Pulmonary artery endothelial cell (primary cell): ENCODE measurements at regions not wholly inside any gene's neighbourhood (a gene's known extent, or its start where the extent isn't known, plus 50 kb on each side); places are given as distances from the start of the nearest gene placed in this dataset.
"Not testable (repeated sequence)": the region's sequence is repeated elsewhere in the genome, so short reads cannot be mapped to it uniquely, and the experiment has no call there.

ENCODE experiments used
- DNase-seq: peaks from one replicate; pipeline ENCODE4 v3.0.0-alpha.2; 2011; ENCODE audit warnings: low read depth, low spot score

GRCh38 chr5:106258591-106259125, 1412.1 kb downstream of the EFNA5 start:
- no peak for DNase-seq

DNA sequence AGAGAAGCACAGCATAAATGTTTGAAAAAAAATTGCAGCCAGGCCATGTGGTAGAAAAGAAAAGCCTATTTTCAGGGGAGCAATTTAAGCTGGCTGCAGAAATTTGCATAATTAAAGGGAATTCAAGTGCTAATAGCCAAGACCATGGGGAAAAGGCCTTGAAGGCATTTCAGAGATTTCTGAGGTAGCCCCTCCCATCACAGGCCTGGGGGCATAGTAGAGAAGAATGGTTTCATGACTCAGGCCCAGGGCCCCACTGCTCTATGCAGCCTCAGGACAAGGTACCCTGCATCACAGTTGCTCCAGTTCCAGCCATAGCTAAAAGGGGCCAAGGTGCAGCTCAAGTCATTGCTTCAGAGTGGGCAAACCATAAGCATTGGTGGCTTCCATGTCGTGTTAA, 1416.0 kb downstream of the EFNA5 start:
- no peak for DNase-seq

GRCh38 chr5:106246044-106246745, 1424.5 kb downstream of the EFNA5 start:
- not testable (repeated sequence) for DNase-seq

DNA sequence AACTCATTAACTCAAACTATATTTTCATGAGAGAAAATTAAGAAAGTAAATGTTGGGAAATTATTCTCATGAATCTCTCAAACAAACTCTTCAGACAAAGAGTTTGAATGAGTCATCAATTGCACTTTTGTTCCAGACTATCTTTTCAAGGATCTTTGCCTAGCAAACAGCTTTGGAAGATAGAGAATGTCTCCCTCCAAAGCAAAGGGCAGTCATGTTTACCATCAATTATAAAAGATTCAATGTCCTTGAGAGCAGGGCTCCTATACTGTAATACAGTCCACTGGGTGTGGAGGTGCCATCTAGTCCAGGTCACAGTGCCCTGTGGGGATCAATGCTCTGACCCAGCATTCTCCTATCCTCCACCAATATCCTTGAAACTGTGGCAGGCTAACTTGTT, 1429.3 kb downstream of the EFNA5 start:
- DNase-seq = no peak

- DNase-seq = no peak
These were observed 1464.7 kb downstream of the EFNA5 start for GRCh38 chr5:106205916-106206571.

DNA sequence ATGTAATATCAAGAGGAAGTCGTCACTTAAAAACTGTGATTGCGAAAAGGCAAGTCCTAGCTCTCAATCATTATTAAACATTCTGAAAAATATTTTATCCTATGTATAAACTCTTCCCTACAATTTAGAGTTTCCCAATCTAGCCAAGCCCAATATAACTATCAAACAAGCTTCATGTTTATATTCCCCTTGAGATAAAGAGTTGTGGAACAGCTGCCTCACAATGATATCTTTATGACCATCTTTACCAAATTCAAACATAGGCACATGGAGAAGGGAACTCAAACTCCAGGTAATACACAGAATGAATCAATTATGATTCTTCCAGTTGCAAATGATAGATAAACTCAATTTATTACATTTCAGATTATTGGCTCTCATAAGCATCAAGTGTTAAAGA, 1468.7 kb downstream of the EFNA5 start:
- no peak for DNase-seq

- DNase-seq = no peak
These were observed 1469.8 kb downstream of the EFNA5 start for GRCh38 chr5:106200971-106201370.

DNA sequence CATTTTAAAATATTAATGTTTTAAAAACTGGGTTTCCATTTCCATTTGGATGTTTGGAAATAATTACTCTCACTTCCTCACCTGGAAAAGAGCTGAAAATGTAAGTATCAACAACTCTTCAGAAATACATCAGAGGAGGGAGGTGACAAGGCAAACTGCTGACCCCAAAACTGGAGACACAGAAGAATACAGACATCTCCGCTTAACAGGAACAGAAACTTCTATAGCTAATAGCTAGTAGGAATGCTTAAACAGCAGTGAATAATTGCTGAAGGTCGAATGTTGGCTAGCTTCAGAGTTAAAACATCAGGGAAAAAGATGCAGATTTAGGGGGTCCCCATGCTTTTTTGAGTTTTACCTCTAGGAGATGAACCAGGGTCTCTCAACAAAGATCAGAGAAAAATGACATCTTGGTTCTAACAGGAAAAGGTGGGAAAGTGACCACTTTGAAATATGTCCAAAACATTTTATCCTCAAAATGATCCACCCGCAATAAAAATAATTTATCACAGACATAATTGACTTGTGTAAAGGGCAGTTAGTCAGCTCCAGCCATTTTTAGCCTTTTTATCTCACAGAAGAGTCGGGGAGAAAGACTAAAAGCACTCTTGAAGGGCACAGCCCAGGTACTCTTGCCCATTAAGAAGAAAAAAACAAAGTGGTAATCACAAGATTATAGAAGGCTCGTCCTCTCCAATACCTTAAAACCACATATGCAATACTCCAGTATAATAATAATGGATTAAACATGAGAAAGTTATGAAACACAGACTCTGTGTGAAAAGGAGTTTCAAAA, 1474.9 kb downstream of the EFNA5 start:
- DNase-seq = no peak

- no peak for DNase-seq
These were observed 1481.5 kb downstream of the EFNA5 start for GRCh38 chr5:106189121-106189809.

DNA sequence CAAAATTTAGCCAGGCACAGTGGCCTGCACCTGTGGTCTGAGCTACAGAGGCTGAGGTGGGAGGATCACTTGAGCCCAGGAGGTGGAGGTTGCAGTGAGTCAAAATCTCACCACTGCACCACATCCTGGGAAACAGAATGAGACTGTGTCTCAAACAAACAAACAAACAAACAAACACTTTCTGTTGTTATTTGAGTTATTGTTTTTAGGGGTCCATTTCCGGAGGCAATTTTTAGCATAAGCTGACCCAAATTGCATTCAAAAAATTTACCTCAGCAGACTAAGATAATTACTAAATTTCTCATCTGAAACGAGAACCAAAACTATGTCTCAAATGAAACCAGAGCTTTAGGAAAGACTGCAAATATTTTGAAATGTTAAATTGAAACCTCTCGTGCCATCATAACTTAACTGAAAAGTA, 1485.1 kb downstream of the EFNA5 start:
- no peak for DNase-seq

DNA sequence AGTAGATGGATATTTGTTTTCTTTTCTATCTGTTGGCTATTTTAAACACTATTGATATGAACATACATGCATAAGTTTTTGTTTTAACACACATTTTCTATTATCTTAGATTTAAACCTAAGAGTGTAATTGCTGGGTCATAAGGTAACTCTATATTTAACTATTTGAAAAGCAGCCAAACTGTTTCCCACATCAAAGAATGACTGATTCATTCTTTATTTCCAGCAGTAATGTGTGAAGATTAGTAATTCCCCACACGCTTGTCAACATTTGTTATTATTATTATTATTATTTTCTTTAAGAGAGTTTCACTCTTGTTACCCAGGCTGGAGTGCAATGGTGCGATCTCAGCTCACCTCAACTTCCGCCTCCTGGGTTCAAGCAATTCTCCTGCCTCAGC, 1495.8 kb downstream of the EFNA5 start:
- no peak for DNase-seq

GRCh38 chr5:106172681-106173532, 1497.8 kb downstream of the EFNA5 start:
- DNase-seq = no peak

- peak; percentile 24 for DNase-seq
These were observed 1499.0 kb downstream of the EFNA5 start for GRCh38 chr5:106171708-106172107.

DNA sequence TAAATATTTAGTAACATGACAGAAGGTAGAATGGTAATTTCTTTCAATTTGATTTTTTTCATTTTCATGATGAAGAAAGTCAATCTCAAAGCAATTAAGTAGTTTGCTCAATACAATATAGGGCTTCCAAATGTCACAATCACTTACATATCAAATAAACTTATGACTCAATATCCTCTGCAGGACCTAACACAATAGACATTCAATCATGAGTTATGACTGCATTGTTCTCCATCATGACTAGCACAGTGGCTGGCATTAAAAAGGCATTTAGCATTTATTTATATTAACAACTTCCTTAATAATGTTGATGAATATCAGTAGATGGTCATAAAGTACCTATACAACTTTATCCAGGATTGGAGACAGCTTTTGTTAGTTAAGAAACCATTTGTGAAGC, 1499.6 kb downstream of the EFNA5 start:
- peak; percentile 61 for DNase-seq

GRCh38 chr5:106167766-106168165, 1503.0 kb downstream of the EFNA5 start:
- peak; percentile 10 for DNase-seq

DNA sequence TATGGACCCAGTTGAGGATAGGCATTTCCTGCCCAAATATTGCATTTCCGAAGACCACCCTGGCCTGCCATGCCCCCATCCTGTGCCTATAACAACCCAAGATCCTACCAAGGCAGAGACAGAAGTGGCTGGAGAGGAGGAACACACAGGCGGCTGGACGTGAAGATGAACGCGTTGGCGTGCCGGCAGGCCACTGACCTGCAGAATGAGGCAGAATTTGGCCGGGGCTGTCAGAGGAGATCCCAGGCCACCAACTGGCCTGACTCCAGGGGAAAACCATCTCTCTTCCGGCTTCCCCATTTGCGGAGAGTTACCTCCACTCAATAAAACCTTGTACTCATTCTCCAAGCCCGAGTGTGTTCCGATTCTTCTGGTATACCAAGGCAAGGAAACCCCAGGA, 1507.5 kb downstream of the EFNA5 start:
- no peak for DNase-seq

DNA sequence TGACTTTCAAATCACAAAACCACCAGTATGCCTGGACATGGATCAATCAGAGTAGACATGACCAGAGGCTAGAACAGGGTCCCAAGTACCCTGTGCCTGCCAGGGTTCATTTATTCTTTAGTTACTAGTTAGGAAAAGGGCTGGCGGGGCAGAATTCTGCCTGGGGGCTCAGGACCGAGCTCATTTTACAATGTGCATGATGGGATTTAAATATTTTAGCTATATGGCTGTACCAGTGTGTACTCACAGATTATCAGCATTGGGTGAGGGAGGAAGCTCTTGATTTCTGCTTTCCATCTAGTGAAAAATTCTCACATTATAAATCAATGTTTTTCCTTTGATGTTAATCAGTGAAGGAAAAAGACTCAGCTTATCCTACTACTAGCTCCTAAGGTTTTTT, 1511.1 kb downstream of the EFNA5 start:
- no peak for DNase-seq

DNA sequence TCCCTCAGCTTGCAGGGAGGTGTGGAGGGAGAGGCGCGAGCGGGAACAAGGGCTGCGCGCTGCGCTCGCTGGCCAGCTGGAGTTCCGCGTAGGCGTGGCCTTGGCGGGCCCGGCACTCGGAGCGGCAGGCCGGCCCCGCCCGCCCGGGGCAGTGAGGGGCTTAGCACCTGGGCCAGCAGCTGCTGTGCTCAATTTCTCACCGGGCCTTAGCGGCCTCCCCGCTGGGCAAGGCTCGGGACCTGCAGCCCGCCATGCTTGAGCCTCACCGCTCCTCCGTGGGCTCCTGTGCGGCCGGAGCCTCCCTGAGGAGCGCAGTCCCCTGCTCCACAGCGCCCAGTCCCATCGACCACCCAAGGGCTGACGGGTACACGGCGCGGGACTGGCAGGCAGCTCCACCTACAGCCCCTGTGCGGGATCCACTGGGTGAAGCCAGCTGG, 1516.4 kb downstream of the EFNA5 start:
- DNase-seq = no peak

DNA sequence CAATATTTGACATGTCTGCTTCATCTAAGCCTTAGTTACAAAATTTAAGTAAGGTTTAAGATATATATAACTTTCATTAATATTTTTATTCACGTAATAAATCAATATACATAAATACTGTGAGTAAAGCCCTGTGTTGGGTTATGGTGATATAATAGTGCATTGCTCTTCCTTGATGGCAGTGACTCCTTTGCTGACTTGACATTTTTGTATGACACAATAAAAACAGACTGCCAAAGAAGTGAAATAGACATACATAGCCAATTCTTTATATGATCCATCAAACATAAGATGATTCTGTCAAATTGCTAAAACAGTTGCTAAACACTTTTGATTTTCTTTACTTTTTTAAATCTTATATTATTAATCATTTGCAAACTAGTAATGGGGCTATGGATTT, 1518.2 kb downstream of the EFNA5 start:
- no peak for DNase-seq

DNA sequence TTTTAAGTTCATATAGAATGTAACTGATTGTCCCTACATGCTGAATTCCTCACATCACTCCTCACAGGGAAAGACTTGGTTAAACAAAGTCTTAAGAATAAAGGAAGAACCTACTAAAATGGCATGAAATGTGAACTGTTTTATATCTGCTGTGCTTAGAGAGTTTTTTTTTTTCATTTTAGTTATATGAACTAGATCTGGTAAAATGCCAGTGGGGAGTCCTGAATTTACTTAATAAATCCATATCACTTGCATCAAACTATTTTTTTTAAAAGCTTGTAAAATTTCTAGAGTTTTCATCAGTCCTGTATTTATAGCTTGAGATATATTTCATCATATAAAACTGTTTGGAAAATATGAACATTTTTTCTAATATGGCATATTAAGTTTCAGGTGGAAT, 1528.6 kb downstream of the EFNA5 start:
- DNase-seq = no peak

DNA sequence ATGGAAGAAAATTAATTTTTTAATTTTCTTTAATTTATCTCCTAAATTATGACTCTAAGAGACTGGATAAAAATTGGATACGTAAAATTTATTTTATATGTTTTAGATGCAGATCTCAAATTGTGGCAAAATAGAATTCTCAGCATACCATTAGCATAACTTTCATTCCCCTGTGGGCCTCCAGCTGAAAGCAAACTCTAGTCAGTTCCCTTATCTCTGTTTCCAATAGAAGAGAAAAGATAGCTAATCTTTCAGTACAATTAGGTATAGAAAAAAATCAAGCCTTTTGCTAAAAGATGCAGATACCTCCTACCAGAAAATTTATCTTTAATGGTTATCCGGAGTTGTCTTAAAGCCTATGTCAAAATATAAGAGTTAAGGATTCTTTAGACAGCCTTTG, 1530.6 kb downstream of the EFNA5 start:
- DNase-seq = no peak
